ENCODE measurements at regions not wholly inside any gene's neighbourhood (a gene's known extent, or its start where the extent isn't known, plus 50 kb on each side); places are given as distances from the start of the nearest gene placed in this dataset.

GRCh38 chr4:107147873-107148272, 111.8 kb upstream of the DKK2 start:
- TF ChIP-seq, protein P1, sequence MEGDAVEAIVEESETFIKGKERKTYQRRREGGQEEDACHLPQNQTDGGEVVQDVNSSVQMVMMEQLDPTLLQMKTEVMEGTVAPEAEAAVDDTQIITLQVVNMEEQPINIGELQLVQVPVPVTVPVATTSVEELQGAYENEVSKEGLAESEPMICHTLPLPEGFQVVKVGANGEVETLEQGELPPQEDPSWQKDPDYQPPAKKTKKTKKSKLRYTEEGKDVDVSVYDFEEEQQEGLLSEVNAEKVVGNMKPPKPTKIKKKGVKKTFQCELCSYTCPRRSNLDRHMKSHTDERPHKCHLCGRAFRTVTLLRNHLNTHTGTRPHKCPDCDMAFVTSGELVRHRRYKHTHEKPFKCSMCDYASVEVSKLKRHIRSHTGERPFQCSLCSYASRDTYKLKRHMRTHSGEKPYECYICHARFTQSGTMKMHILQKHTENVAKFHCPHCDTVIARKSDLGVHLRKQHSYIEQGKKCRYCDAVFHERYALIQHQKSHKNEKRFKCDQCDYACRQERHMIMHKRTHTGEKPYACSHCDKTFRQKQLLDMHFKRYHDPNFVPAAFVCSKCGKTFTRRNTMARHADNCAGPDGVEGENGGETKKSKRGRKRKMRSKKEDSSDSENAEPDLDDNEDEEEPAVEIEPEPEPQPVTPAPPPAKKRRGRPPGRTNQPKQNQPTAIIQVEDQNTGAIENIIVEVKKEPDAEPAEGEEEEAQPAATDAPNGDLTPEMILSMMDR (IDR thresholded peaks at IDR 0.05; ENCODE audit: insufficient read depth, low read length, poor library complexity, severe bottlenecking), result no peak
- no peak for TF ChIP-seq EZH2phosphoT487 (conservative IDR thresholded peaks at IDR 0.05; ENCODE audit: low read length)

Measured in SU-DHL-6 (cell line).